H1 (cell line): ENCODE measurements at regions not wholly inside any gene's neighbourhood (a gene's known extent, or its start where the extent isn't known, plus 50 kb on each side); places are given as distances from the start of the nearest gene placed in this dataset.

Experiments
- JUN ChIP-seq: IDR thresholded peaks from 2 replicates; pipeline ENCODE4 v1.6.1; 2011; ENCODE audit warnings: low read depth, mild to moderate bottlenecking, improper control_type of control experiment, low read length
- KDM1A ChIP-seq: fragments of 200-600, 300-600 bp; sonication (generic); IDR thresholded peaks from 2 replicates; pipeline ENCODE4 v1.7.1; 2016; ENCODE audit warnings: mild to moderate bottlenecking, low read length, borderline replicate concordance
- RNF2 ChIP-seq: fragments of 200-900, 300-1000 bp; sonication (generic); IDR thresholded peaks from 2 replicates; pipeline ENCODE4 v1.7.1; 2016; ENCODE audit warnings: borderline replicate concordance, low read depth, mild to moderate bottlenecking, antibody characterized with exemption, low read length; ENCODE audit not compliant: poor library complexity, severe bottlenecking; ENCODE audit errors: missing control alignments
- TAF7 ChIP-seq: optimal IDR thresholded peaks from 2 replicates; pipeline ENCODE3; 2011; ENCODE audit warnings: low read depth, mild to moderate bottlenecking, inconsistent platforms, low read length, moderate library complexity, borderline replicate concordance

- TF ChIP-seq TAF7 (no peak), RNF2 (no peak), KDM1A (no peak), JUN (no peak)
Measured at GRCh38 chr2:10185046-10185445, 62.5 kb downstream of the RRM2 start (continued).
